PC-9 (cell line): ENCODE measurements at regions not wholly inside any gene's neighbourhood (a gene's known extent, or its start where the extent isn't known, plus 50 kb on each side); places are given as distances from the start of the nearest gene placed in this dataset.

Experiments used
- CTCF ChIP-seq: fragments of 200-600 bp; sonication (generic); conservative IDR thresholded peaks from 2 replicates; pipeline ENCODE4 v1.6.1; 2017; ENCODE audit warnings: mixed run types, antibody characterized with exemption, mild to moderate bottlenecking, moderate library complexity
- EZH2 ChIP-seq: fragments of 200-600 bp; sonication (generic); IDR thresholded peaks from 2 replicates; pipeline ENCODE4 v1.8.0; 2017; ENCODE audit warnings: antibody characterized with exemption, low read depth

DNA sequence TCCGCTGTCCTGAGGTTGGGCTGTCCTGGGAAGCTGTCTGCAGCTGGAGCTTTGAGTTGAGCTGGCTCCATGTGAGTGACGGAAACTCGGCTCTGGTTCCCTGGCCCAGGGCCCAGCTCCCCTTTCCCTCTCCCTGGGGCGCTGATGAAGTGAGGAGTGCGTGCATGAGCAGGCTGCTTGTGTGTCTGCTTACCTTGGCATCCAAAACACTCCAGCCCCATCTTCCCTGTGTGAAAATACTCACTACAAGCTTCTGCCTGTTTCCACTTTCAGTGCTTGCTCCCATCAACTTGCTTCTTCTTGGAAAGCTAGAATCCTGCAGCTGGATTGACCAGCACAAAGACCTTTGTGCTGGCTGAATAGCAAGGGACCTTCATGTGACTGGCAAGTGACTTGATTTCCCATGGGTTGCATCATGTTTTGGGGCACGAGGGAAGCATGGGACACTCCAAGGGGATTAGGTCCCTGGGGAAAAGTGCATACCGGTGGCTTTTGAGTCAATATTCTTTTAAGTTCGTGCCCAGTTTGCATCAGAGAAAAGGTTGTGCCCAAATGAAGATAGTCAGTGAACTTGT lies 198.1 kb downstream of the GADD45G start:
- TF ChIP-seq CTCF (no peak), EZH2 (no peak)
